HCT116 (cell line): ENCODE measurements at regions not wholly inside any gene's neighbourhood (a gene's known extent, or its start where the extent isn't known, plus 50 kb on each side); places are given as distances from the start of the nearest gene placed in this dataset.

ENCODE experiments used
- ATAC-seq: fragments of 200-7000 bp; cut with Tn5 transposase; 2 replicates; pipeline ENCODE4 v1.9.1; 2020; ENCODE audit warnings: mild to moderate bottlenecking, moderate library complexity
- BruUV-seq: library from RNA; stranded (reverse); fragments of 400-500 nt; replicated peaks from 2 replicates; lab custom pipeline; 2021; lab: Mats Ljungman, UMichigan
- CTCF ChIA-PET: fragments of 300-600 bp; sonication (Branson Sonifier 250); formaldehyde crosslinking; loops from one replicate; lab custom pipeline; 2021; ENCODE audit warnings: antibody characterized with exemption; lab: Charles Lee
- POLR2A ChIA-PET: fragments of 300-600, 350-600 bp; sonication (Branson Sonifier 250); formaldehyde crosslinking; loops from one replicate; lab custom pipeline; 2021; ENCODE audit warnings: antibody characterized with exemption; lab: Charles Lee
- RAD21 ChIA-PET, 2 experiments: fragments of 300-600 bp; sonication (Branson Sonifier 250); formaldehyde crosslinking; loops; one replicate each; lab custom pipeline; 2023; ENCODE audit warnings: low total read pairs in 2 of 2; ENCODE audit not compliant: uncharacterized antibody in 2 of 2, unreplicated experiment in 2 of 2, low non-redundant PET in 1 of 2; lab: Charles Lee
- DNase-seq: peaks from one replicate; pipeline ENCODE4 v3.0.0-alpha.2; 2010; ENCODE audit warnings: low read depth, low spot score
- H2AFZ ChIP-seq: fragments of 200-600 bp; shearing (Covaris generic), sonication (generic); 2 replicates; pipeline ENCODE4 v1.6.1; 2017; ENCODE audit warnings: low read depth, mixed run types, mixed read lengths, antibody characterized with exemption, low read length; ENCODE audit not compliant: poor library complexity, severe bottlenecking
- H3K27ac ChIP-seq: 2 replicates; pipeline ENCODE4 v1.5.1; 2012; ENCODE audit warnings: low read depth, low read length
- H3K27me3 ChIP-seq: fragments of 200-600 bp; sonication (generic); 2 replicates; pipeline ENCODE4 v1.6.1; 2016; ENCODE audit warnings: mixed run types, low read length, mixed read lengths; ENCODE audit not compliant: insufficient read depth
- H3K36me3 ChIP-seq, 2 experiments: fragments of 200-500 bp in 1 of 2; fragments of 200-600 bp in 1 of 2; sonication (Bioruptor generic) in 1 of 2; sonication (generic) in 1 of 2; 2 replicates each; pipeline versions ENCODE4 v1.5.1 to v1.6.1; 2014 to 2016; ENCODE audit warnings: low read length in 2 of 2, inconsistent platforms in 1 of 2, mixed read lengths in 1 of 2, mixed run types in 1 of 2; ENCODE audit not compliant: insufficient read depth in 2 of 2, control insufficient read depth in 1 of 2
- H3K4me1 ChIP-seq, 2 experiments: fragments of 200-600 bp in 1 of 2; sonication (generic) in 1 of 2; 2 replicates each; pipeline versions ENCODE4 v1.5.1 to v1.6.1; 2012 to 2017; ENCODE audit warnings: low read length in 2 of 2, inconsistent platforms in 1 of 2, mild to moderate bottlenecking in 1 of 2, mixed read lengths in 1 of 2, mixed run types in 1 of 2, moderate library complexity in 1 of 2; ENCODE audit not compliant: insufficient read depth in 2 of 2, control insufficient read depth in 1 of 2
- H3K4me2 ChIP-seq: fragments of 200-600 bp; sonication (generic); 2 replicates; pipeline ENCODE4 v1.6.1; 2017; ENCODE audit warnings: mixed run types, low read length, mixed read lengths
- H3K4me3 ChIP-seq, 2 experiments: fragments of 200-600 bp in 1 of 2; sonication (generic) in 1 of 2; replicated peaks in 1 of 2; 2 replicates each; pipeline ENCODE4 v1.5.1; 2011 to 2016; ENCODE audit warnings: low read length in 2 of 2, control low read depth in 1 of 2, low read depth in 1 of 2, mild to moderate bottlenecking in 1 of 2, mixed read lengths in 1 of 2, mixed run types in 1 of 2
- H3K79me2 ChIP-seq: fragments of 200-600 bp; sonication (generic); 2 replicates; pipeline ENCODE4 v1.6.1; 2017; ENCODE audit warnings: mild to moderate bottlenecking, mixed run types, low read length, moderate library complexity, mixed read lengths; ENCODE audit not compliant: insufficient read depth
- H3K9ac ChIP-seq: fragments of 200-600 bp; sonication (generic); 2 replicates; pipeline ENCODE4 v1.6.1; 2016; ENCODE audit warnings: low read length, mixed read lengths
- H3K9me2 ChIP-seq: fragments of 200-600 bp; sonication (generic), shearing (Covaris generic); 2 replicates; pipeline ENCODE4 v1.6.1; 2017; ENCODE audit warnings: mixed run types, mild to moderate bottlenecking, moderate library complexity; ENCODE audit not compliant: insufficient read depth
- H3K9me3 ChIP-seq, 2 experiments: fragments of 200-500 bp in 1 of 2; fragments of 200-600 bp in 1 of 2; sonication (Bioruptor generic) in 1 of 2; sonication (generic) in 1 of 2; 2 replicates each; pipeline ENCODE4 v1.6.1; 2014 to 2017; ENCODE audit warnings: low read length in 2 of 2, mixed read lengths in 2 of 2, inconsistent platforms in 1 of 2, low read depth in 1 of 2, mild to moderate bottlenecking in 1 of 2, mixed run types in 1 of 2, moderate library complexity in 1 of 2; ENCODE audit not compliant: control insufficient read depth in 1 of 2, insufficient read depth in 1 of 2
- H4K20me1 ChIP-seq: fragments of 200-600 bp; sonication (generic), shearing (Covaris generic); 2 replicates; pipeline ENCODE4 v1.6.1; 2017; ENCODE audit warnings: mixed run types, mild to moderate bottlenecking, moderate library complexity; ENCODE audit not compliant: insufficient read depth
- ATF3 ChIP-seq: IDR thresholded peaks from 2 replicates; pipeline ENCODE4 v1.6.1; 2012
- CBX3 ChIP-seq: IDR thresholded peaks from 2 replicates; pipeline ENCODE4 v1.6.1; 2012; ENCODE audit warnings: low read depth
- CTCF ChIP-seq, 3 experiments: fragments of 200-600 bp in 1 of 3; sonication (generic) in 1 of 3; IDR thresholded peaks in 2 of 3; conservative IDR thresholded peaks in 1 of 3; 2 replicates each; pipeline ENCODE4 v1.5.1; 2012 to 2017; ENCODE audit warnings: low read depth in 2 of 3, low read length in 2 of 3, antibody characterized with exemption in 1 of 3, borderline replicate concordance in 1 of 3, control low read depth in 1 of 3, mild to moderate bottlenecking in 1 of 3, mixed read lengths in 1 of 3, mixed run types in 1 of 3, moderate library complexity in 1 of 3; ENCODE audit not compliant: insufficient read depth in 1 of 3
- EGR1 ChIP-seq: IDR thresholded peaks from 2 replicates; pipeline ENCODE4 v1.6.1; 2012; ENCODE audit warnings: low read depth
- ELF1 ChIP-seq: IDR thresholded peaks from 2 replicates; pipeline ENCODE4 v1.6.1; 2012; ENCODE audit warnings: low read depth, borderline replicate concordance
- EZH2 ChIP-seq: fragments of 200-600 bp; sonication (generic); IDR thresholded peaks from 2 replicates; pipeline ENCODE4 v1.6.1; 2017; ENCODE audit warnings: antibody characterized with exemption, mixed run types
- FOSL1 ChIP-seq: IDR thresholded peaks from 2 replicates; pipeline ENCODE4 v1.6.1; 2012; ENCODE audit warnings: low read depth
- MAX ChIP-seq: IDR thresholded peaks from 2 replicates; pipeline ENCODE4 v1.6.1; 2012
- POLR2A ChIP-seq: IDR thresholded peaks from 2 replicates; pipeline ENCODE4 v1.7.0; 2011; ENCODE audit warnings: borderline replicate concordance; ENCODE audit not compliant: insufficient read depth, insufficient read length; ENCODE audit errors: extremely low read depth
- SP1 ChIP-seq: IDR thresholded peaks from 2 replicates; pipeline ENCODE4 v1.6.1; 2012; ENCODE audit warnings: low read depth
- ZBTB33 ChIP-seq: IDR thresholded peaks from 2 replicates; pipeline ENCODE4 v1.6.1; 2011; ENCODE audit warnings: mild to moderate bottlenecking, low read length, moderate library complexity; ENCODE audit not compliant: insufficient replicate concordance; ENCODE audit errors: extremely low read depth
- intact Hi-C: fragments of 100-400 bp; cut with micrococcal nuclease; formaldehyde crosslinking; loops from 2 replicates; pipeline ENCODE4 v1.10.0; 2022

GRCh38 chr5:168024306-168024705 lies 267.1 kb upstream of the WWC1 start:
- Histone ChIP-seq H3K27ac (no peak overlapping the region), H3K9me3 (no peaks in the 10 kb centered on the region), H3K79me2 (no peaks in the 10 kb centered on the region), H3K27me3 (peaks cover 60% of the 10 kb centered on the region), H3K4me3 (no peak overlapping the region), H4K20me1 (no peaks in the 10 kb centered on the region), H3K4me2 (no peak overlapping the region)
- DNase-seq (no peak), ATAC-seq (no peak)
- CTCF ChIA-PET = no interaction called here
- BruUV-seq = no TSS peak
- RAD21 ChIA-PET = no interaction called here
- POLR2A ChIA-PET = no interaction called here
- intact Hi-C loops = no loop called here
- TF ChIP-seq ZBTB33 = no peak
- TF ChIP-seq EZH2 = no peak
- TF ChIP-seq MAX = no peak
- TF ChIP-seq POLR2A = no peak
- TF ChIP-seq CTCF (IDR thresholded peaks at IDR 0.05 in 2 of 3, conservative IDR thresholded peaks at IDR 0.05 in 1 of 3; ENCODE audit: borderline replicate concordance in 1 of 3, insufficient read depth in 1 of 3, low read depth in 2 of 3, low read length in 2 of 3) = no peak
- no peak for TF ChIP-seq ATF3
- TF ChIP-seq FOSL1 = no peak
- no peak for TF ChIP-seq CBX3
- no peak for TF ChIP-seq EGR1
- TF ChIP-seq ELF1 = no peak
- no peak for TF ChIP-seq SP1
- TF ChIP-seq, all 23 proteins: peak for 0
- no peaks in the 10 kb centered on the region for H3K36me3 ChIP-seq
- no peaks in the 10 kb centered on the region for H3K4me1 ChIP-seq
- no peak overlapping the region for H2AFZ ChIP-seq
- H3K9ac ChIP-seq = no peak overlapping the region
- H3K9me2 ChIP-seq = no peaks in the 10 kb centered on the region
